SJSA1 (cell line): ENCODE measurements at regions not wholly inside any gene's neighbourhood (a gene's known extent, or its start where the extent isn't known, plus 50 kb on each side); places are given as distances from the start of the nearest gene placed in this dataset.
"Not testable (repeated sequence)": the region's sequence is repeated elsewhere in the genome, so short reads cannot be mapped to it uniquely, and the experiment has no call there.

Experiments
- DNase-seq, 2 experiments: peaks; one replicate each; pipeline ENCODE4 v3.0.0-alpha.2; 2015 to 2020; ENCODE audit warnings: low spot score in 2 of 2, low read depth in 1 of 2
- H3K27ac ChIP-seq: fragments of 250-450 bp; sonication (Bioruptor Pico); 2 replicates; pipeline ENCODE4 v1.5.1; 2020; ENCODE audit warnings: mild to moderate bottlenecking, moderate library complexity
- H3K27me3 ChIP-seq: fragments of 250-450 bp; sonication (Bioruptor Pico); replicated peaks from 2 replicates; pipeline ENCODE4 v1.5.1; 2020; ENCODE audit warnings: mild to moderate bottlenecking, moderate library complexity
- H3K36me3 ChIP-seq: fragments of 250-450 bp; sonication (Bioruptor Pico); 2 replicates; pipeline ENCODE4 v1.5.1; 2020; ENCODE audit warnings: mild to moderate bottlenecking
- H3K4me1 ChIP-seq: fragments of 250-450 bp; sonication (Bioruptor Pico); replicated peaks from 2 replicates; pipeline ENCODE4 v1.6.1; 2021; ENCODE audit warnings: mild to moderate bottlenecking
- H3K4me3 ChIP-seq: fragments of 250-450 bp; sonication (Bioruptor Pico); 2 replicates; pipeline ENCODE4 v1.5.1; 2020; ENCODE audit warnings: mild to moderate bottlenecking
- H3K9me3 ChIP-seq: fragments of 250-450 bp; sonication (Bioruptor Pico); replicated peaks from 2 replicates; pipeline ENCODE4 v1.5.1; 2020; ENCODE audit warnings: mild to moderate bottlenecking

DNA sequence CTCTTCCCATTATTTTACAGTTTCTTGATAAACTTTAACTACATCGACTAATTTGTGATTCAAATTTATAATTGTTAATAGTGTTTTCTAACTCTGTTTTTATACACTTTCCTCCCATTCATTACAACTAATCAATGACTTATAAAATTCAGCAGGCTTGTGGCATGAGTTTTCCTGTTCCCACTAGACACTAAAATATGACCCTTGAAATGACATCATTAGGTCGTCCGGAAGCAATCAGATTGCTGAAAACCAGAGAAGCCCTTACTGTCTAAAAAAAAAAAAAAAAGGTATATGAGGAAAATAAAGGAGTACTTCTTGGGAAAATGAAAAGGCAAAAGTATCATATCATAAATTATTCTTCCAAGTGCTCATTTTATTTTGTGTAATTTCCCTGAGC is 553.7 kb downstream of the ZNF608 start:
- no peak overlapping the region for H3K4me3 ChIP-seq
- DNase-seq = no peak
- H3K9me3 ChIP-seq = no peaks in the 10 kb centered on the region
- H3K36me3 ChIP-seq = no peaks in the 10 kb centered on the region
- H3K27ac ChIP-seq = no peak overlapping the region
- no peaks in the 10 kb centered on the region for H3K4me1 ChIP-seq
- H3K27me3 ChIP-seq = no peaks in the 10 kb centered on the region

DNA sequence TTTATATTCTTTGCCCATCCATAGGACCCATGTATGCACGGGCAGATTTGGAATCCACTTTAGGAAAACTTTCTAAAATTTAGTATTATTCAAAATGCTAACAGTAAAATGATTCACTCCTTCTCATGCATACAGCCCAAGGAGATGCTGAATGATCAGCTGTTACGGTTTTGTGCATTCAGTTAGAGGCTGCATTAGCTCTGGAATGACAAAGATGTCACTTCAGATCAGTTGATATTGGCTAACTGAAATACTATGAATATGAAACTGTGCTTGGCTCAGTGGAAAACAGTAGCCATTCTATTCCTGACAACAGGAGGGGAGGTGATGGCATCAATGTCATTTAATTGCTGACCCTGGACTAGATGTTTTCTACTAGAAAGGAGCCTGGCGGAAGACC is 560.7 kb downstream of the ZNF608 start:
- H3K27ac ChIP-seq = no peak overlapping the region
- H3K4me1 ChIP-seq = peaks cover 3% of the 10 kb centered on the region; the same call in 1 of the 2 replicates
- H3K4me3 ChIP-seq = no peak overlapping the region
- no peaks in the 10 kb centered on the region for H3K36me3 ChIP-seq
- H3K9me3 ChIP-seq = no peaks in the 10 kb centered on the region
- no peak for DNase-seq
- H3K27me3 ChIP-seq = no peaks in the 10 kb centered on the region

DNA sequence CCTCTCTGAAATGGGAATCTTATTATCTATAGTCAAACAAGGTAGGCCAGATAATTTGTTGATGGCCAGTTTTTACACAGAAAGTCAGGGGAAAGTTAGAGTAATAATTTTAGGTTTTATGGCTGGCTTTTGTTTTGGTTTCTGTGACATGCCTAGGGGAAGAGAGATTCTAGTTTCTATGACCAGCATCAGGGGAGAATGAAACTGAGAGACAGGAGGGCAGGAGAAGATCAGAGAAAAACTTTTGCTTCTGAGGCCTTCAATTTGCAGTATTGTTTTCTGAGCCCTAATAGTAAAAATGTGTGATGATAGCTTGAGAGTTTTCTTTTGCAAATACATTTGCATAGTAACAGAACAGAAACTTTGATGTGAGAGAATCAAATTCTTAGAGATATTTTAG is 564.3 kb downstream of the ZNF608 start:
- Histone ChIP-seq H3K27me3 (no peaks in the 10 kb centered on the region), H3K27ac (no peak overlapping the region), H3K9me3 (no peaks in the 10 kb centered on the region), H3K36me3 (no peaks in the 10 kb centered on the region), H3K4me1 (peaks cover 9% of the 10 kb centered on the region; the same call in 1 of the 2 replicates), H3K4me3 (no peak overlapping the region)
- DNase-seq = no peak

DNA sequence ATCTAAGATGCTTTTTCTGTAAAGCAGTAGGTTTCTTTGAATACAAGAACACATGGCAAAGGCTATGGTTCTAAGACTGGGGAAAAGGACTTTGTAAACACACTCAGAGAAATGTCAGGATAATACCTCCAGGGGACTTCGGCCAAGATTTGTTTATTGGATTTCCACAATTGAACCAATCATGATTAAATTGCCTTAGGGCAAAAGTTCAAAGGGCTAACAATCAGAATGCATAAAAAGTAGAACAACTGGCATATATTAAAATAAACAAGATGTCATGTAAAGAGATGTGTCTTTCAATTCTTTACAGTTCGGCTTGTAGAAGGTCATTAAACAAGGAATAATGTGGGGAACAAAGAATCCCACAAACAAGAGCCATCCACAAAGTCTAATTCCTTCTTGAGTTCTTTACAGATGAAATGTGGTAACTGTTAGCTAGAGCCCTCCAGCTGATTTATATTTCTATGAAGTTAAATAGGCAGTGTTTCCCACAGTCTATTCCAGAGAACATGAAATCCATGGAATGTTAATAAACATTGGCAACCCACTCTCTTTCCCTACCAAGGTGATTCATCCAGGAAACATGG is 565.5 kb downstream of the ZNF608 start:
- no peaks in the 10 kb centered on the region for H3K27me3 ChIP-seq
- H3K4me3 ChIP-seq = no peak overlapping the region
- peak overlapping the region; percentile 1; the same call in 1 of the 2 replicates for H3K27ac ChIP-seq
- H3K4me1 ChIP-seq = peaks cover 9% of the 10 kb centered on the region; the same call in 1 of the 2 replicates
- peak in 1 of 2 experiments; percentile 65 for DNase-seq
- H3K36me3 ChIP-seq = no peaks in the 10 kb centered on the region
- no peaks in the 10 kb centered on the region for H3K9me3 ChIP-seq

DNA sequence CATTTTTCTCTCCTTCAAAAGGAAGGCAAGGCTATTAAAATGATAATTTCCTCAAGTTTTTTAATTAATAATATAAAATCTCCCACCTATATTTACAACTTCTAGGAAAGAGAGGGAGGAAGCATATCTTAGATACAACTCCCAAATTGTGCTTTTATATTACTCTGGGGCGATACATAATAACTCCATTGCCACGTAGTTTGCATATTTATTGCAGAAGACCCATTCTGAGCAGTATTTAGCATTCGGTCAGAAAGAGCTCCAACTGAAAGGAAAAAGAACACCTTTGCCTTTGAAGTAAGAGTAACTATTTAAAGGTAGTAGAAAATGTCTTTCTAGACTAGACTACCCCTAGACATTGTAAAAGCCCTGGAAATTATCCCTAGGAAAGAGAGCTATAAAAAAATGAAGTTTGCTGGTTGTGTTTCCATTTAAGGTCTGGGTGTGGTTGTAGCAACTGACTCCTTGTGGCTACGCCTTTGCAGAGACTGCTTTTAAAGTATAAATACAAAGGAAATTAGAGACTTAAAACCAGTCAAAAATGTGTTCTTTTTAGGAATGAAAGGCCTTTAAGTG is 566.1 kb downstream of the ZNF608 start:
- Histone ChIP-seq H3K4me3 (no peak overlapping the region), H3K9me3 (no peaks in the 10 kb centered on the region), H3K36me3 (no peaks in the 10 kb centered on the region), H3K27me3 (no peaks in the 10 kb centered on the region), H3K4me1 (peaks cover 9% of the 10 kb centered on the region; the same call in 1 of the 2 replicates), H3K27ac (peak overlapping the region; percentile 1; the same call in 1 of the 2 replicates)
- DNase-seq = no peak

DNA sequence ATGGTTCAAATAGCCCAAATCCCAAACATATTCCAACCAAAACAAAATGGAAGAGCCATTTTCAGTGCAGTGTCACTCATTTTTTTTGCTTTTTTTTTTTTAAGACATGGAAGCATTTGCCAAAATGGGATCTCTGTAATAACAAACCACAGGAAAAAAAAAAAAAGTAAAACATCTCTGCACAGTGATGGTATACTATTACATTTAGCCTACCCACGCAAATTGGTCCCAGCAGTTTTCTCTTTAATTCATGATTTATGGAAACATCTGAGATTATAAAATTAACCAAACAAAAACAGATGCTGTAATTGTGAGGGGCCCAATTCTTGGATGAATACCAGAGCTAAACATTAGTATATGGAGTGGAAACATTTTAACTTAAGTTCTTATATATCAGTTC is 566.6 kb downstream of the ZNF608 start:
- H3K27me3 ChIP-seq = no peaks in the 10 kb centered on the region
- no peak overlapping the region for H3K27ac ChIP-seq
- peaks cover 9% of the 10 kb centered on the region; the same call in 1 of the 2 replicates for H3K4me1 ChIP-seq
- no peaks in the 10 kb centered on the region for H3K36me3 ChIP-seq
- H3K4me3 ChIP-seq = no peak overlapping the region
- DNase-seq = no peak
- H3K9me3 ChIP-seq = no peaks in the 10 kb centered on the region

DNA sequence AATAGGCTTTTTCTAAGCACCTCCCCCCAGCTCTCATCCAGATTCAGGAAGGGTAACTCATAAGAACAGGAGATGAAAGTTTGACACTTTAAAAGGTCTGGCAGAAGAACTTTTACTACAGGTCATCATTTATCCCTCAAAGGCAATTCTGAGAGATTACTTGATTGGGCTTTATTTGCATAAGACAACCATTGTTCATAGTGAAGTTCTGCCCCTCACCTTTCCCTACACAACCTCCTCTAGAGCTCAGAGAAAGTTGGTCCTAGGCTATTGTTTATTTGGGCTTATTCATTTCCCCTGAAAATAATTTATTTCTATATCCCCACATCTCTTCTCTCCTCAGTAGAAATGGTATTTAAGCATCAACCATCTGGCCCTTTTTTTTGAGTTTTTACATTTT is 568.4 kb downstream of the ZNF608 start:
- DNase-seq = no peak
- Histone ChIP-seq H3K9me3 (no peaks in the 10 kb centered on the region), H3K27ac (no peak overlapping the region), H3K4me3 (no peak overlapping the region), H3K27me3 (no peaks in the 10 kb centered on the region), H3K36me3 (no peaks in the 10 kb centered on the region), H3K4me1 (peaks cover 9% of the 10 kb centered on the region; the same call in 1 of the 2 replicates)

DNA sequence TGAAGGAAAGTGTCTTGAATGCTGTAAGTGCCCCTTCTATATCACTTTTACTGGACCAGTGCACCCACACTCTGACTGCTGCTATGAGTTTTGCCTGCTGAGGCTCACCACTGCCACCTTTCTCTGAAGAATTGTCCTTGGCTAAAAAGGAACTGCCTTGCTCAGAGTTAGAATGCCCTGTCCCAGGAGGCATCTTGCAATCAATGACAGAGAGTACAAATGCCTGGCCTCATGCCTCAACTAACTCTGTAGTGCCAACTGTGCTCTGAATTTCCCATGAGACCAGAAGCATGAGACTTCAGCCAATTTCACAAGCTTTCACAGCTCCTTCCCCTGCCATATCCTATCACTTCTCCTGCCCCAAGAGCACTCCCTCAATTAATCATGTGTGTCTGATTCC is 569.7 kb downstream of the ZNF608 start:
- Histone ChIP-seq H3K27me3 (no peaks in the 10 kb centered on the region), H3K36me3 (no peaks in the 10 kb centered on the region), H3K27ac (no peak overlapping the region), H3K4me3 (no peak overlapping the region), H3K4me1 (peaks cover 9% of the 10 kb centered on the region; the same call in 1 of the 2 replicates), H3K9me3 (no peaks in the 10 kb centered on the region)
- DNase-seq = no peak

DNA sequence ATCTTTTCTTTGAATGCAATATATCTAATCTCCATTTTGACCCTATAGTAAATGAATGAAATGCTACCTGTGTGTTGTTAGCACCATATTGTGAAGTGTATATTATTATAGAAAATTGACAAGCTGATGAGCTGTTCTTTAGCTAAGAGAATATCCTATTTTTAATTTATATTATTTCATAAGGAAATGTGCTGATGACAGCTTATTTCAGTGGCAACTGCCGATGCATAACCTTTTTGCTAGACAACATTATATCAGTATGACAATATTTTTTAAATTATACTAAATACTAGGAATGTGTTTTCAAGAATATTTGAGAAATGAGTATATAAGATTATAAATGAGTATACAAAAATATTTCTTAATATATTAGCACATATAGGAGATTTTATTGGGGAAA is 573.1 kb downstream of the ZNF608 start:
- Histone ChIP-seq H3K27me3 (no peaks in the 10 kb centered on the region), H3K9me3 (no peaks in the 10 kb centered on the region), H3K36me3 (no peaks in the 10 kb centered on the region), H3K4me3 (no peak overlapping the region), H3K4me1 (no peaks in the 10 kb centered on the region), H3K27ac (no peak overlapping the region)
- no peak for DNase-seq

DNA sequence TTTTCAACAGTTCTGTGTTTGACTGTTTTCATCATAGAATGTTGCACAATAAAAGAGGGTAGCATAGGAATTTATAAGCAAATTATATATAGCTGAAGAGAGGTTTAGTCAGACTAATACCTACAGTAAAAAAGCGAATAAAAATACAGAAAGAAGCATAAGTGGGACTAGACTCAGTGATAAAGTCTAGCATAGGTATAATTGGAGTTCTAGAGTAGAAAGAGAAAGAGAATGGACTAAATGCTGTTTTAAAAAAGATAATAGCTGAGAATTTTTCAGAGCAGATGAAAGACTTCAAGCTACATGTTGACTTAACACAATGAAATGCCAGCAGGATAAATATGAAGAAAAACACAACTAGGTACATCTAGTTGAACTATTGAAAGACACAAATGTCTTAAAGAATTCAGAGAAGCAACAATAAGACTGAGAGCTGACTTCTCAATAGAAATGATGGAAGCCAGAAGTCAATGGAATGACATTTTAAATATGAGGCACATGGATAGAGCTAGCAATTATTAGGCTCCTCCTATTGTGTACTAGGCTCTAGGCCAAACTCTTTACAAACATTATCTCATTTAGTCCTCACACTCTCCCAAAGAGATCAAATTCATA is 573.9 kb downstream of the ZNF608 start:
- no peak overlapping the region for H3K4me3 ChIP-seq
- no peak overlapping the region for H3K27ac ChIP-seq
- DNase-seq = no peak
- H3K36me3 ChIP-seq = no peaks in the 10 kb centered on the region
- H3K4me1 ChIP-seq = no peaks in the 10 kb centered on the region
- no peaks in the 10 kb centered on the region for H3K9me3 ChIP-seq
- no peaks in the 10 kb centered on the region for H3K27me3 ChIP-seq

DNA sequence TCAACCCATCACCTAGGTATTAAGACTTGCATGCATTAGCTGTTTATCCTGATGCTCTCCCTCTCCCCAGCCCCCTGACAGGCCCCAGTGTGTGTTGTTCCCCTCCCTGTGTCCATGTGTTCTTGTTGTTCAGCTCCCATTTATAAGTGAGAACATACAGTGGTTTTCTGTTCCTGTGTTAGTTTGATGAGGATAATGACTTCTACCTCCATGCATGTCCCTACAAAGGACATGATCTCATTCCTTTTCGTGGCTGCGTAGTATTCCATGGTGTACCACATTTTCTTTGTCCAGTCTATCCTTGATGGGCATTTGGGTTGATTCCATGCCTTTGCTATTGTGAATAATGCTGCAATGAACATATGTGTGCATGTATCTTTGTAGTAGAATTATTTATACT is 578.3 kb downstream of the ZNF608 start:
- not testable (repeated sequence) for H3K27ac ChIP-seq, H3K27me3 ChIP-seq, H3K4me1 ChIP-seq, DNase-seq, H3K9me3 ChIP-seq, H3K4me3 ChIP-seq, H3K36me3 ChIP-seq

DNA sequence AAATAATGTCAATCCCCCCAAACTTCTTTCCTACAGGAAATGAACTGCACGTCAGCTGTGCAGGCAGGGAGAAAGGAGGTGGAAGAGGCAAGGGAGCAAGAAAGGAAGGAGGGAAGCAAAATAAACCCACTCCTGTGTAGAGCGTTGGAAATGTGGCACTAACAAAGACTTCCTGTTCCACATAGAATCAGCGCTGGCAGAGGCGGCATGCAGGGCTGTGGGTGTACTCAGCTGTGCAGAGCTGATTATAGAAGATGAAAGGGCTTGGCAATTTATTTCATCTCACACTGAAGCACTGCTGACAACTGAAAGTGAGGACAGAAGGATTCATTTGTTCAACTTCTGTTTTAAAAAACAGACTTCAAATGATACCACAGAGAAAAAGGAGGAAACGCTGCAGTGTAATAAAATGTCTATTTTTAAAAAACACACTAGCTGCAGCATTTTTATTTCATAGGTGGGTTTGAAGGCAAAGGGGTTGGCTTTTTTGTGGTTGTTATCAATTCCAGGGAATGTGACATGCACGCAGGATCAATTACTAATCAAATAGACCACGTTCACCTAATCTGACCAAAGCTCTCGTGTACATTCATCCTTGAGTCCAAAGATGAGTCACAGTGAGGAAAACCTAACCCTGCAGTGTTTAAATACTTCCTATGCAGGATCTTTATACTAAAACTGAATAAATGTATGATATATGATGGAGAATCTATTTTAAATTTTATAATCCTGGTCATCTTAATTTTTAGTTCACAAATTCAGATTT is 583.5 kb downstream of the ZNF608 start:
- no peak for DNase-seq
- Histone ChIP-seq H3K36me3 (no peaks in the 10 kb centered on the region), H3K9me3 (no peaks in the 10 kb centered on the region; the same call in 1 of the 2 replicates), H3K4me1 (no peaks in the 10 kb centered on the region), H3K4me3 (no peak overlapping the region), H3K27ac (no peak overlapping the region), H3K27me3 (no peaks in the 10 kb centered on the region)

DNA sequence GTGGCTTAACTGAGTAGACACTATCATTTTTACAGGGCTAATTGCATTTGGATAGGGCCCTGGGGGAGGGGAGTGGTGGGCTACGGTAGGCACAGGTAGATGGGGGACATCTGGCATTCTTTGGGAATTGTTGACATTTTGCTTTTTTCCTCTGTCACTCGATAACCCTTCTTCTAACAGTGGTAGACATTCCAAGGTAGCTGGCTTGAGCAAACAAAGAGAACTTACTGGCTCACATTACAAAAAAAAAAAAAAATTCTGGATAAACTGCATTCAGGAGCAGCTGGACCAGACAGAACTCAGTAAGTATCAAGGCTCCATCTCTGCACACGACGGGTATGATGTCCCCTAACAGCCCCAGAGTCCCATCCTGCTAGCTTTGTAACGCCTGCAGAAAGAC is 585.2 kb downstream of the ZNF608 start:
- no peak for DNase-seq
- H3K27me3 ChIP-seq = no peaks in the 10 kb centered on the region
- H3K36me3 ChIP-seq = no peaks in the 10 kb centered on the region
- H3K27ac ChIP-seq = no peak overlapping the region
- no peaks in the 10 kb centered on the region; the same call in 1 of the 2 replicates for H3K9me3 ChIP-seq
- H3K4me1 ChIP-seq = peaks cover 5% of the 10 kb centered on the region; the same call in 1 of the 2 replicates
- H3K4me3 ChIP-seq = no peak overlapping the region

DNA sequence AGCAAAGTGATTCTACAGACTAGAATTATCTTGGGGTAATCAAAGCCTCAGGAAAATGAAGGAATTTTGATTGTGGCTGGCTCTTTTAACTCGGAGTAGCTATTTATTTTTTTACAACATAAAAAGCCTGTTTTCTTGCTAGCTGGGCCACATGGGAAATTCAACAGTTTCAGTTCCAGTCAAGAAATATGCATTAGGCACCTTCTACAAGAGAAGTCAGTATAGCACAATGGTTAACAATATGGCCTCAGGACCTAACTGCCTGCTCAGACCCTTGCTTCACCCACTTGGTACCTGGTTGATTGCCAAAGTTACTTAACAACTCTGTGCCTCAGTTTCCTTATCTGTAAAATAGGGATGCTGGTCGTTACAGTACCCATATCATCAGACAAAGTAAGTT is 586.2 kb downstream of the ZNF608 start:
- Histone ChIP-seq H3K4me1 (peaks cover 5% of the 10 kb centered on the region; the same call in 1 of the 2 replicates), H3K27me3 (no peaks in the 10 kb centered on the region), H3K9me3 (peaks cover 4% of the 10 kb centered on the region), H3K36me3 (no peaks in the 10 kb centered on the region), H3K27ac (no peak overlapping the region), H3K4me3 (no peak overlapping the region)
- no peak for DNase-seq
